Brain microvascular endothelial cell (primary cell): ENCODE measurements at regions not wholly inside any gene's neighbourhood (a gene's known extent, or its start where the extent isn't known, plus 50 kb on each side); places are given as distances from the start of the nearest gene placed in this dataset.
A peak's percentile ranks its signal among the peaks of the same experiment; 100 is the strongest.

Experiments used
- DNase-seq: peaks from one replicate; pipeline ENCODE4 v3.0.0-alpha.2; 2020
- H3K27ac ChIP-seq: fragments of 250-450 bp; sonication (Bioruptor Pico); 2 replicates; pipeline ENCODE4 v1.5.1; 2020; ENCODE audit warnings: mild to moderate bottlenecking, moderate library complexity
- H3K27me3 ChIP-seq: fragments of 250-450 bp; sonication (Bioruptor Pico); replicated peaks from 2 replicates; pipeline ENCODE4 v1.5.1; 2020; ENCODE audit warnings: mild to moderate bottlenecking
- H3K36me3 ChIP-seq: fragments of 250-450 bp; sonication (Bioruptor Pico); replicated peaks from 2 replicates; pipeline ENCODE4 v1.5.1; 2020; ENCODE audit warnings: mild to moderate bottlenecking
- H3K4me3 ChIP-seq: 2 replicates; pipeline ENCODE4 v1.5.1; 2011; ENCODE audit warnings: low read depth, mild to moderate bottlenecking, control low read depth, low read length, moderate library complexity
- CTCF ChIP-seq: IDR thresholded peaks from 2 replicates; pipeline ENCODE4 v1.5.1; 2011; ENCODE audit warnings: low read depth, mild to moderate bottlenecking, moderate library complexity, low read length, control low read depth, inconsistent platforms; ENCODE audit errors: missing control alignments
- in situ Hi-C: cut with HindIII; loops from 2 replicates; pipeline ENCODE4 v1.10.0; 2017; ENCODE audit warnings: low sequenced_read_pairs, low pct_ligation_motif_present

- no peaks in the 10 kb centered on the region for H3K36me3 ChIP-seq
- no peak for TF ChIP-seq CTCF
- no peak overlapping the region for H3K27ac ChIP-seq
- DNase-seq = peak; percentile 49
- in situ Hi-C loops = no loop called here
- no peak overlapping the region for H3K4me3 ChIP-seq
- H3K27me3 ChIP-seq = no peaks in the 10 kb centered on the region
Observed at GRCh38 chr11:109037856-109038780, 373.2 kb downstream of the DDX10 start.

- H3K36me3 ChIP-seq = no peaks in the 10 kb centered on the region
- H3K27me3 ChIP-seq = no peaks in the 10 kb centered on the region
- no peak overlapping the region for H3K4me3 ChIP-seq
- in situ Hi-C loops = no loop called here
- H3K27ac ChIP-seq = no peak overlapping the region
- no peak for DNase-seq
- no peak for TF ChIP-seq CTCF
Observed at GRCh38 chr11:109039611-109040010, 374.7 kb downstream of the DDX10 start.

- TF ChIP-seq CTCF = peak; percentile 42
- in situ Hi-C loops = no loop called here
- Histone ChIP-seq H3K27me3 (no peaks in the 10 kb centered on the region), H3K27ac (no peak overlapping the region), H3K4me3 (no peak overlapping the region), H3K36me3 (no peaks in the 10 kb centered on the region)
- no peak for DNase-seq
Observed at GRCh38 chr11:109040303-109040702, 375.4 kb downstream of the DDX10 start.

- peak; percentile 48 for DNase-seq
- Histone ChIP-seq H3K4me3 (no peak overlapping the region), H3K27ac (no peak overlapping the region), H3K27me3 (no peaks in the 10 kb centered on the region), H3K36me3 (no peaks in the 10 kb centered on the region)
- no peak for TF ChIP-seq CTCF
- in situ Hi-C loops = no loop called here
Observed at GRCh38 chr11:109041876-109042275, 377.0 kb downstream of the DDX10 start.

GRCh38 chr11:109043315-109043714 is 378.4 kb downstream of the DDX10 start:
- in situ Hi-C loops = no loop called here
- no peaks in the 10 kb centered on the region for H3K36me3 ChIP-seq
- no peak for DNase-seq
- no peaks in the 10 kb centered on the region for H3K27me3 ChIP-seq
- no peak overlapping the region for H3K27ac ChIP-seq
- no peak for TF ChIP-seq CTCF
- no peak overlapping the region for H3K4me3 ChIP-seq
